GM19452 (cell line): ENCODE measurements at regions not wholly inside any gene's neighbourhood (a gene's known extent, or its start where the extent isn't known, plus 50 kb on each side); places are given as distances from the start of the nearest gene placed in this dataset.
A peak's percentile ranks its signal among the peaks of the same experiment; 100 is the strongest.
"Not testable (repeated sequence)": the region's sequence is repeated elsewhere in the genome, so short reads cannot be mapped to it uniquely, and the experiment has no call there.

Experiments
- ATAC-seq: cut with Tn5 transposase; IDR thresholded peaks from one replicate; pipeline ENCODE4 v1.9.1; 2021; ENCODE audit not compliant: unreplicated experiment

DNA sequence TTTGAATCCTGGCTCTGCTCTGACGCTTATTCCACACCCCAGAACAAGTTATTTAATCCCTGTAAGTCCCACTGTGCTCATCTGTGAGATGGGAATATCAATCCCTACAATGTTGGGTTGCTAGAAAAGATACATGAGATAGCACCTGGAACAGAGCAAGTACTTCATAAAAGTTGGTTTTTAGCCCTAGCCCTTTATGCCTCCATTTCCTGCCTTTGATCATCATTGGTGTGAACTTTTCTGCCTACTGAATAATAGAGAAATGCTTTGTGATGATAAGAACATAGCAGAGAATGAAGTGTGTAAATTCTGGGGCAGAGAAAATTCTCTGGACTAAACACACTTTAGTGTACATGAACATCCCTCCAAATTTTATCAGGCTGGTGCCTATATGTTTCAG is 90.3 kb upstream of the RANBP6 start:
- ATAC-seq, result no peak

GRCh38 chr9:6104406-6104805 is 89.0 kb upstream of the RANBP6 start:
- ATAC-seq, result not testable (repeated sequence)

- not testable (repeated sequence) for ATAC-seq
Measured at GRCh38 chr9:6103911-6104310, 88.5 kb upstream of the RANBP6 start.

GRCh38 chr9:6102336-6102987 is 87.0 kb upstream of the RANBP6 start:
- ATAC-seq, result not testable (repeated sequence)

GRCh38 chr9:6101725-6102124 is 86.3 kb upstream of the RANBP6 start:
- not testable (repeated sequence) for ATAC-seq

DNA sequence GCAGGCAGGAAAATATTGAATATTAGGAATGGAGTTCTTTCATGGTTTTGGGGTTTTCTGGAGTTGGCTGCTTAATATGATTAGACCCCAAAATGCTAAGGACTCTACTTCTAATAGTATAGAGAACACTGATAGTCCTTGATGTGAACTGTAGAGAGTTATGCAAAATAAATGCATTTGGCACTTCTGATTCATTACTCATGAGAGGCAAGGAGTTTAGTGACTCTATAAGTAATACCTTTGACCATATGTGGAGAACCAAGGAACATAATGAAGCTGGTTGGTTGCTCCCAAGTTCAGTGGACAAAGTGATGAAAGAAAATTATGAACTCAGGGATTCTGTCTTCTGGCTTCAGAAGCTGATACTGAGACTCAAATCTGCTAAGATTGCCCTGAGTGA is 83.9 kb upstream of the RANBP6 start:
- ATAC-seq, result not testable (repeated sequence)

DNA sequence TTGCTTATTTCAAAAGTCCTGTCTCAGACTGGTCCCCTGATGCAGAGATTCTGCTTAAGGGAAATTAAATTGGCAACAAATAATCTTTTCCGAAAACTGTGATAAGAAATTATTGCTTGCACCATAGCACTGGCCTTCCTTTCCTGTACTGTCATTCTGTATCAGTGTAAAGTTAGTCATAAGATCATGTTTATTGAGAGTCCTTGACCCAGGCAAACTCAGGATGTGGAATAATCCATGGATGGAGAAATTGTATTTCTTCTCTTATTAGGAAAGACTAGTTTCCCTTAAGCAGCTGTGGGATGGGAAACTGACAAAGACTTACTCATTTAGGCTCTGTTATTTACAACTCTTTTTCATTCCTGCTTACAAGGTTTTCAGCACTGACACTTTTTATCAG is 83.0 kb upstream of the RANBP6 start:
- no peak for ATAC-seq

GRCh38 chr9:6096821-6097220 is 81.4 kb upstream of the RANBP6 start:
- no peak for ATAC-seq

DNA sequence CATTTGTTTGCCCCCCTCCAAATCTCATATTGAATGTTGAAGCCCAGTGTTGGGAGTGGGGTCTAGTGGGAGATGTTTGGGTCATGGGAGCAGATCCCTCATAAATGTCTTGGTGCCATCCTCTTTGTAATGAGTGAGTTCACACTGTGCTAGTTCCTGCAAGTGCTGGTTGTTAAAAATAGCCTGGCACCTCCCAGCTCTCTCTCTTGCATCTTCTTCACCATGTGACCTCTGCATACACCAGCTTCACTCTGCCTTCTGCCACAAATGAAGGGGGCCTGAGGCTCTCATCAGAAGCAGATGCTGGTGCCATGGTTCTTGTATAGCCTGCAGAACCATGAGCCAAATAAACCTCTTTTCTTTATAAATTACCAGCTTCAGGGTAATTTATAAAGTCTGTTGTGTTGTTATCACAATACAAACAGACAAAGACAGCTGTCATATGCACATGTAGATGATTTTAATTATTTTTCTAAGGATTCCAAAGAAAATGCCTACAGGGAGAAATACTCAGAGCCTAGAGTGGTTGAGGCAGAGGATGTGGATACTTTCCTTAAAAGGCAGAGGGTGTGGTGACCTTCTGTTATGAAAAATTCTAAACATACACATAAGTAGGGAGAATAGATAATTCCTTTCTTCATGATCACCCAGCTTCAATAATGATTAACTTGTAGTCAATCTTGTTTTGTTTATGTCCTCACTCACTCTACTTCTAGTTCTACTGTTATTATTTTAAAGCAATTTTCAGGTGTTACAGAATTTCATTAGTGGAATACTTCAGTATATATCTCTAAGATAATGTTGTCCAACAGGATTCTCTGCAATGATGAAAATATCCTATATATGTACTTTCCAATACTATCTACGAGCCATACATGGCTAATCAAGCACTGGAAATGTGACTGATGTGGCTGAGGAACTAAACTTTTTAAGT is 75.1 kb upstream of the RANBP6 start:
- ATAC-seq, result no peak

DNA sequence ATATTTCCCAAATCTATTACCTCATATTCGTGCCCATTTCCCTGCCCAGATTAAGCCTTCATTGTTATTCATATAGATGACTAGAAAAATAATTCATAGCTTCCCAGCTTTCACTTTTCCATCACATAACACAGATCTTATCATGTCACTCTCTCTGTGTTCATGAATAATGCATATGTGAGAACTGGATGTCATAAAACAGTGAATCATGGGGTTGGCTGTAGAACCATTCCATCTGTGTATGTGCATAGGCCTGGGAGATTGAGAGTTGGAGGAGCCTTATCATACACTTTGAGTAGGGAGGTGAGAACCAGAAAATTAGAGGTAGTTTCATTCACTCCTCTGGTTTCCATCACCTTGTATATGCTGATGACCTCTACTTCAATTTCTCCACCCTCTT is 73.9 kb upstream of the RANBP6 start:
- ATAC-seq, result no peak

DNA sequence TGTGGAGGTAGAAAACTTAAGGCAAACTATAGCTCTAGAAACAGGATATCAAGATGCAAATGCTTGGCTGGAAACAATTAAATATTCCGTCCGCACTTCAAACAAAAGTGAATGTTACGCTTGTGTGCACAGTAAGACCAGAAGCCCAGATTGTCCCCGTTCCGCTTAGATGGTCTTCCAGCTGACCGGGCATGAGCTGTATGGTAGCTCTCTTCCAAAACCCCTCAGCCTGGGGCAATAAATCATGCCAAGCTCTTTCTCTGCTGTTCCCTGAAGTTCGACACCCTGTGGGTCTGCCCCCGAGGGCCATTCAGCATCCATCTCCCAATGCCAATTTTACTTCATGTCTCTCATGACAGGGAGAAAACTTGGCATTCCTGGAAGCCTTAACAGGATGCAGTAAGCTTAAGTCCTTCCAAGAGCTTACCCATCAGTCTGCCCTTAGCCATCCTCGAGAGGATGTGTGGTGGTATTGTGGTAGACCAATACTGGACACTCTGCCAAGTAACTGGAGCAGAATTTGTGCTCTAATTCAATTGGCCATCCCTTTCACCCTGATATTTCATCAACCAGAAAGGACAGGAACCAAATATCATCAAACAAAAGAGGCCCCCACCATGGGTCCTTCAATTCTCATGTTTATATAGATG is 70.7 kb upstream of the RANBP6 start:
- ATAC-seq, result no peak

DNA sequence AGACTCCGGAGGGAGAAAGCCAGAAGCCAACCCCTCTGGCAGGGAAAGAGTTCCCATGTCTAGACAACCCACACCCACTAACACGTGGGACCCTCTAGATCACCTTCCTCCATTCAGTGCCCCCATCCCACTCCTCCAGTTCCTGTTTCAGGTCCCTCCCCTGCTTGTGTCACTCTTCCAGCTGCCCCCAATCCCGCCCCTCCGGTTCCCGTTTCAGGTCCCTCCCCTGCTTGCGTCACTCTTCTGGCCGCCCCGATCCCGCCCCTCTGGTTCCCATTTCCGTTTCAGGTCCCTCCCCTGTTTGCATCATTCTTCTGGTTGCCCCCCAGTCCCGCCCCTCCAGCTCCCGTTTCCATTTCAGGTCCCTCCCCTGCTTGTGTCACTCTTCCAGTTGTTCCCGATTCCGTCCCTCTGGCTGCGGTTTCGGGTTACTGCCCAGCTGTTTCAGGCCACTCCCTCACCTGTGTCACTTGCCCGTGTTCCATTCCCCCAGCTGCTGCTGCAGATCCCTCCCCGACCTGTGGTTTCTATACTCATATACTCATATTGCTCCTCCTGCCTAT is 64.8 kb upstream of the RANBP6 start:
- no peak for ATAC-seq

- no peak for ATAC-seq
Measured at GRCh38 chr9:6079386-6079785, 64.0 kb upstream of the RANBP6 start.

- ATAC-seq, result no peak
Measured at GRCh38 chr9:6078382-6079105, 63.1 kb upstream of the RANBP6 start.

GRCh38 chr9:6076851-6077250 is 61.4 kb upstream of the RANBP6 start:
- ATAC-seq, result no peak

DNA sequence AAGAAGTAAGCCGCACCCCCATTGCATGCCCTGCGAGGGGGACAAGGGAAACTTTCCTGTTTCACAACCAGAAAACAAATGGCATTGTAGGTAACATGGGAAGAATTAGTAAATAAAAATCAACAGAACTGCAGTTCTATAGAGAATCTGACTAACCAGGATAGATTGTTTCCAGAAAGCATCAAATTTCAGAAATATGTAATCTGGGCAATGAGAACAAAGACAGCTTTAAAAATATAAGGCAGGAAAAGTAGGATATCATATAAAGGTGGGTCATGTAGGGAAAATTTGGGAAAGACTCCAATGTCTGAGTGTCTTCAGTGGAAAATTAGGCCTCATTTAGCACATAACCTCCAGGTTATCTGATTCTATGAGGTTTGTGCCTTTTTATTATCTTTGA is 58.3 kb upstream of the RANBP6 start:
- ATAC-seq, result no peak

DNA sequence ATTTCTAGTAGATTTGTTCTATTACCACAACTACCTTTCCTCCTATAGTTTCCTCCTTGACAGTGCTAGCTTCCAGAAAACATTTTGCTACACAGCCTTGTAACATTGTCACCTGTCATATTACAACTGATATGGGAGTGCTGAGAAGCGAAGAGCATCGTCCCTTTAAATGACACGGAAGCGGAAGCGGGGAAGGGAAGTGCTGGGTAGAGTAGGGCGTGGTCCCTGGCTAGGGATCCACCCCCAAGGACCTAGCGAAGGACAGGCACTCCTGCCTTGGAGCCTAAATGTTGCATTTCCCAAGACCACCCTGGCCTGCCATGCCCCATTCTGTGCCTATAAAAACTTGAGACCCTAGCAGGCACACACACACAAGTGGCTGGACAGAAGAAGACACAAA is 57.4 kb upstream of the RANBP6 start:
- no peak for ATAC-seq

DNA sequence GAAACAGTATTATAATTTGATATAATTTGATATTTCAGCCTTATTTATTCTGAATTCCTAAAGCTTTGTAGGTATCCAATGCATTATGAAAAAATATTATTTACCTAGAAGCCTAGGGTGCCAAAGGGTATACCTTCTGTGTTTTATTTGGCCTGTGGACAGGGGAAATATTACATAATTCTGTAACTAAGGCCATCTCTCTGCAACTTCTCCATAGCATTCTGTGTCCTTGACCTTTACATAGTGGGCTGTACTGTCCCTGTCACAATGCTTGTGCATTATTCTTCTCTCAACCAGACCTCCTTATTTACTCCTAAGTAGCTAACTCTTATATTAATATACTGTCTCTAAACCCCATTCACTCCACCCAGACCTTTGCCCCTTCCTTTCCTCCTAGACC is 57.0 kb upstream of the RANBP6 start:
- ATAC-seq, result no peak

GRCh38 chr9:6068983-6069382 is 53.6 kb upstream of the RANBP6 start:
- ATAC-seq, result peak; percentile 97

GRCh38 chr9:6067426-6067825 is 52.0 kb upstream of the RANBP6 start:
- no peak for ATAC-seq
